ENCODE measurements at regions not wholly inside any gene's neighbourhood (a gene's known extent, or its start where the extent isn't known, plus 50 kb on each side); places are given as distances from the start of the nearest gene placed in this dataset.

DNA sequence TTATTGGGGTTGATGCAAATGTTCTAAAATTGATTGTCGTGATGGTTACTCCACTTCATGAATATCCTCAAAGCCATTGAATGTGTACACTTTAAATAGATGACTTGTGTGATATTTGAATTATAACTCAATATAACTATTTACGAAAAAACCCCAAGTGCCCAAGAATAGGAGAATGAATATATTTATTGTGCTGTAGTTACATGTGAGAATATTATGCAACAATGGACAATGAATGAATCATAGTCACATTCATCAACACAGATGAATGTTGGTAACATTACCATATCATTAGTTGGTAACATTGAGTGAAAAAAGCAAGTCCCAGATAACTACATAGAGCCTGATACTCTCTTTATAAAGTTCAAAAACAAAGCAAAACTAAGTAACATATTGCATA, 127.8 kb upstream of the UBL3 start:
- Histone ChIP-seq H3K9me3 (ENCODE audit: low read length) (no peaks in the 10 kb centered on the region), H3K9me2 (replicated peaks; ENCODE audit: insufficient read depth, low read length) (no peaks in the 10 kb centered on the region), H3K9ac (ENCODE audit: low read length) (no peak overlapping the region), H3K27ac (ENCODE audit: low read length) (no peak overlapping the region), H2AFZ (ENCODE audit: low read length) (no peak overlapping the region), H3K4me3 (ENCODE audit: low read length) (no peak overlapping the region), H3K4me1 (ENCODE audit: low read length) (no peaks in the 10 kb centered on the region), H4K20me1 (ENCODE audit: insufficient read depth, low read depth, low read length) (no peaks in the 10 kb centered on the region), H3K36me3 (ENCODE audit: insufficient read depth, low read length) (no peaks in the 10 kb centered on the region), H3K4me2 (ENCODE audit: low read depth, low read length, poor library complexity, severe bottlenecking) (no peak overlapping the region), H3K79me2 (ENCODE audit: low read length) (no peaks in the 10 kb centered on the region), H3K27me3 (ENCODE audit: low read length) (no peaks in the 10 kb centered on the region)
- no peak for DNase-seq

GRCh38 chr13:29977476-29978120, 127.2 kb upstream of the UBL3 start:
- H3K9me2 ChIP-seq (replicated peaks; ENCODE audit: insufficient read depth, low read length): no peaks in the 10 kb centered on the region
- DNase-seq: no peak

DNA sequence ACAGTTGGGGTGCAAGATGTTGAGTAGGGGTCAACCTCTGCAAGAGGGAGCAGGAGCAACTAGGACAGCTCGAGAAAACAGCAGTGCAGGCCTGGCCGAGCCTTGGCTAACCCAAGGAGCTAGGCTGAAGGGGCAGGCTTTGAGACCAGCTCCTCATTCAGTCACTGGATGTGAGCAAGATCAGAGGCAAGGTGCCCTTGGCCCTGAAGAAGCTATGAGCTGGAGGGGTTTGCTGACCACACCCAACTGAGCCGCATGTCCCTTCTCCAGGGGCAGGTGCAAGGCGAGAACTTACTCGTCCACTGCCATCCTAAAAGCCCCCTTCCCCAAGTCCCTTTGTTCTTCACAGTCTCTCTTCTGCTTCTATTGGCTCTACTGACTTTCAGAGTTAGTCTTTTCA, 126.1 kb upstream of the UBL3 start:
- Histone ChIP-seq H3K27me3 (ENCODE audit: low read length) (no peaks in the 10 kb centered on the region), H3K9me2 (replicated peaks; ENCODE audit: insufficient read depth, low read length) (no peaks in the 10 kb centered on the region), H3K27ac (ENCODE audit: low read length) (no peak overlapping the region), H3K9ac (ENCODE audit: low read length) (no peak overlapping the region), H3K4me3 (ENCODE audit: low read length) (no peak overlapping the region), H3K36me3 (ENCODE audit: insufficient read depth, low read length) (no peaks in the 10 kb centered on the region), H3K4me2 (ENCODE audit: low read depth, low read length, poor library complexity, severe bottlenecking) (no peak overlapping the region), H3K9me3 (ENCODE audit: low read length) (no peaks in the 10 kb centered on the region), H3K4me1 (ENCODE audit: low read length) (no peaks in the 10 kb centered on the region), H4K20me1 (ENCODE audit: insufficient read depth, low read depth, low read length) (no peaks in the 10 kb centered on the region), H2AFZ (ENCODE audit: low read length) (no peak overlapping the region), H3K79me2 (ENCODE audit: low read length) (no peaks in the 10 kb centered on the region)
- DNase-seq: no peak

More at GRCh38 chr13:29977476-29978120, 127.2 kb upstream of the UBL3 start:
- Histone ChIP-seq H3K79me2 (ENCODE audit: low read length) (no peaks in the 10 kb centered on the region), H3K9me3 (ENCODE audit: low read length) (no peaks in the 10 kb centered on the region), H3K36me3 (ENCODE audit: insufficient read depth, low read length) (no peaks in the 10 kb centered on the region), H3K27me3 (ENCODE audit: low read length) (no peaks in the 10 kb centered on the region), H3K9ac (ENCODE audit: low read length) (no peak overlapping the region), H3K4me2 (ENCODE audit: low read depth, low read length, poor library complexity, severe bottlenecking) (no peak overlapping the region), H4K20me1 (ENCODE audit: insufficient read depth, low read depth, low read length) (no peaks in the 10 kb centered on the region), H3K4me3 (ENCODE audit: low read length) (no peak overlapping the region), H3K4me1 (ENCODE audit: low read length) (no peaks in the 10 kb centered on the region), H2AFZ (ENCODE audit: low read length) (no peak overlapping the region), H3K27ac (ENCODE audit: low read length) (no peak overlapping the region)

- no peaks in the 10 kb centered on the region for H3K27me3 ChIP-seq (ENCODE audit: low read length)
- no peaks in the 10 kb centered on the region for H3K36me3 ChIP-seq (ENCODE audit: insufficient read depth, low read length)
- no peaks in the 10 kb centered on the region for H3K9me3 ChIP-seq (ENCODE audit: low read length)
These were observed 124.9 kb upstream of the UBL3 start for GRCh38 chr13:29975283-29975682.

GRCh38 chr13:29969286-29969685, 118.9 kb upstream of the UBL3 start:
- no peaks in the 10 kb centered on the region for H3K79me2 ChIP-seq (ENCODE audit: low read length)
- no peaks in the 10 kb centered on the region for H3K36me3 ChIP-seq (ENCODE audit: insufficient read depth, low read length)

More at GRCh38 chr13:29975283-29975682, 124.9 kb upstream of the UBL3 start:
- DNase-seq: no peak
- H2AFZ ChIP-seq (ENCODE audit: low read length): no peak overlapping the region
- no peaks in the 10 kb centered on the region for H3K4me1 ChIP-seq (ENCODE audit: low read length)
- H3K4me3 ChIP-seq (ENCODE audit: low read length): no peak overlapping the region
- H3K9me2 ChIP-seq (replicated peaks; ENCODE audit: insufficient read depth, low read length): no peaks in the 10 kb centered on the region
- no peak overlapping the region for H3K27ac ChIP-seq (ENCODE audit: low read length)
- H3K4me2 ChIP-seq (ENCODE audit: low read depth, low read length, poor library complexity, severe bottlenecking): no peak overlapping the region
- H3K9ac ChIP-seq (ENCODE audit: low read length): no peak overlapping the region
- H3K79me2 ChIP-seq (ENCODE audit: low read length): no peaks in the 10 kb centered on the region
- no peaks in the 10 kb centered on the region for H4K20me1 ChIP-seq (ENCODE audit: insufficient read depth, low read depth, low read length)

DNA sequence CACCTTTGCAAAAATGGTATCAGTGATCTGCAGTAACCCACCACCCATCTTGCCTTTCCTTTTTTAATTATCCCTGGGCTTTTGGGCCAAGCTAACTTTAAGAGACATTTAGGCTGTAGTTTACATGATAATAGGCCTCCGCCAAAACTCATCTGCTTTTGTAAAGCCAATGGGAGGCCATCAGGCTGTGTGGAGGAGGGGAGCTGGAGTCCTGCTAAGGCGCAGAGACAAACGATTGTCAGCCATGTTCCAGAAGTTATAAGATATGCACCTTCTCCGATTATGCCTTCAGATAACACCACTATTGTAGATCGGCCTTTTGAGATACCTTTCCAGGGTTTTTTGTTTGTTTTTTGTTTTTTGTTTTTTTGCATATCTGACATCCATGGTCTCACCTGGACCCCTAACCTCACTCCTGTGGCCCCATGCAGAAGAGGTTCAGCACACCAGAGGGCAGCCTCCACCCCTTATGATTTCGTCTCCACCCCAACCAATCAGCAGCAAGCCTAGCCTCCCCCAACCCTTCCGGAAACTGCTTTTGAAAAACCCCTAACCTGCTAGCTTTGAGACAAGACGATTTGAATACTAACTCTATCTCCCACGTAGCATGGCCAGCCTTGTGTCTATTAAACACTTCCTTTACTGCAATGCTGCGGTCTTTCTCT, 113.9 kb upstream of the UBL3 start:
- Histone ChIP-seq H3K36me3 (ENCODE audit: insufficient read depth, low read length) (no peaks in the 10 kb centered on the region), H3K4me2 (ENCODE audit: low read depth, low read length, poor library complexity, severe bottlenecking) (peak overlapping the region; percentile 27)

More at GRCh38 chr13:29969286-29969685, 118.9 kb upstream of the UBL3 start:
- H4K20me1 ChIP-seq (ENCODE audit: insufficient read depth, low read depth, low read length): no peaks in the 10 kb centered on the region
- no peak overlapping the region for H3K27ac ChIP-seq (ENCODE audit: low read length)
- H2AFZ ChIP-seq (ENCODE audit: low read length): no peak overlapping the region
- H3K9ac ChIP-seq (ENCODE audit: low read length): no peak overlapping the region
- H3K4me2 ChIP-seq (ENCODE audit: low read depth, low read length, poor library complexity, severe bottlenecking): no peak overlapping the region
- H3K4me1 ChIP-seq (ENCODE audit: low read length): peaks cover 4% of the 10 kb centered on the region; the same call in 1 of the 2 replicates
- H3K4me3 ChIP-seq (ENCODE audit: low read length): no peak overlapping the region
- DNase-seq: no peak
- H3K9me2 ChIP-seq (replicated peaks; ENCODE audit: insufficient read depth, low read length): no peaks in the 10 kb centered on the region
- H3K9me3 ChIP-seq (ENCODE audit: low read length): no peaks in the 10 kb centered on the region
- H3K27me3 ChIP-seq (ENCODE audit: low read length): no peaks in the 10 kb centered on the region

DNA sequence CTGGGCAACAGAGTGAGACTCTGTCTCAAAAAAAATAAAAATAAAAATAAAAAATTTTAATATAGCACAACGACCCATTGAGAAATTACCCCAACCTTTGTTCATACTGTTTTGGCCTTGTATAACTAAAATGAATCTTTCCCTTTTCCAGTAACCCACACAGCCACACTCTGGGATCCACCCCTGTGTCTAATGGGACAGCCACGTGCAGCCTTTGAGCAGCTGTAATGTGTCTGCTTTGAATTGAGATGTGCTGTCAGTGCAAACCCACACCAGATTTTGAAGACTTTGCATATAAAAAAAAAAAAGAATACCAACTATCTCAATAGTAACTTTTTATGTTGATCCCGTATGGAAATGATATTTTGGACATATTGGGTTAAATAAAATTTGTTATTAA, 112.7 kb upstream of the UBL3 start:
- Histone ChIP-seq H3K4me3 (ENCODE audit: low read length) (no peak overlapping the region), H3K9me3 (ENCODE audit: low read length) (no peaks in the 10 kb centered on the region), H3K4me2 (ENCODE audit: low read depth, low read length, poor library complexity, severe bottlenecking) (no peak overlapping the region), H4K20me1 (ENCODE audit: insufficient read depth, low read depth, low read length) (no peaks in the 10 kb centered on the region), H3K36me3 (ENCODE audit: insufficient read depth, low read length) (no peaks in the 10 kb centered on the region), H3K79me2 (ENCODE audit: low read length) (no peaks in the 10 kb centered on the region), H3K9ac (ENCODE audit: low read length) (no peak overlapping the region), H3K27me3 (ENCODE audit: low read length) (no peaks in the 10 kb centered on the region), H3K27ac (ENCODE audit: low read length) (no peak overlapping the region), H2AFZ (ENCODE audit: low read length) (no peak overlapping the region), H3K9me2 (replicated peaks; ENCODE audit: insufficient read depth, low read length) (no peaks in the 10 kb centered on the region), H3K4me1 (ENCODE audit: low read length) (peaks cover 4% of the 10 kb centered on the region; the same call in 1 of the 2 replicates)
- no peak for DNase-seq

More for the DNA sequence above, 113.9 kb upstream of the UBL3 start:
- H3K27ac ChIP-seq (ENCODE audit: low read length): no peak overlapping the region
- DNase-seq: peak; percentile 64
- H3K9me3 ChIP-seq (ENCODE audit: low read length): no peaks in the 10 kb centered on the region
- no peaks in the 10 kb centered on the region for H3K79me2 ChIP-seq (ENCODE audit: low read length)
- H2AFZ ChIP-seq (ENCODE audit: low read length): peak overlapping the region; percentile 60; the same call in 1 of the 2 replicates
- H3K4me3 ChIP-seq (ENCODE audit: low read length): no peak overlapping the region
- H3K9me2 ChIP-seq (replicated peaks; ENCODE audit: insufficient read depth, low read length): no peaks in the 10 kb centered on the region
- 0 out of 2 replicates have a peak overlapping the region, but pooled peaks have one; percentile 26 for H3K9ac ChIP-seq (ENCODE audit: low read length)
- no peaks in the 10 kb centered on the region for H4K20me1 ChIP-seq (ENCODE audit: insufficient read depth, low read depth, low read length)
- no peaks in the 10 kb centered on the region for H3K27me3 ChIP-seq (ENCODE audit: low read length)
- H3K4me1 ChIP-seq (ENCODE audit: low read length): peaks cover 4% of the 10 kb centered on the region; the same call in 1 of the 2 replicates

- Histone ChIP-seq H4K20me1 (ENCODE audit: insufficient read depth, low read depth, low read length) (no peaks in the 10 kb centered on the region), H3K27ac (ENCODE audit: low read length) (no peak overlapping the region), H3K9me2 (replicated peaks; ENCODE audit: insufficient read depth, low read length) (no peaks in the 10 kb centered on the region), H3K79me2 (ENCODE audit: low read length) (no peaks in the 10 kb centered on the region), H3K4me1 (ENCODE audit: low read length) (peaks cover 4% of the 10 kb centered on the region; the same call in 1 of the 2 replicates), H3K4me2 (ENCODE audit: low read depth, low read length, poor library complexity, severe bottlenecking) (no peak overlapping the region), H3K9ac (ENCODE audit: low read length) (no peak overlapping the region), H3K27me3 (ENCODE audit: low read length) (no peaks in the 10 kb centered on the region), H2AFZ (ENCODE audit: low read length) (no peak overlapping the region), H3K36me3 (ENCODE audit: insufficient read depth, low read length) (no peaks in the 10 kb centered on the region), H3K4me3 (ENCODE audit: low read length) (no peak overlapping the region), H3K9me3 (ENCODE audit: low read length) (no peaks in the 10 kb centered on the region)
- DNase-seq: no peak
These were observed 110.7 kb upstream of the UBL3 start for GRCh38 chr13:29961036-29961670.

Data from Karpas-422 (cell line).